IMR-90 (cell line): ENCODE measurements at regions not wholly inside any gene's neighbourhood (a gene's known extent, or its start where the extent isn't known, plus 50 kb on each side); places are given as distances from the start of the nearest gene placed in this dataset.

Experiments used
- BHLHE40 ChIP-seq: fragments of 150-350 bp; IDR thresholded peaks from 2 replicates; pipeline ENCODE4 v1.6.1; 2016; ENCODE audit warnings: mild to moderate bottlenecking, low read depth, low read length
- CEBPB ChIP-seq: IDR thresholded peaks from 2 replicates; pipeline ENCODE4 v1.6.1; 2012; ENCODE audit warnings: low read depth, low read length, improper control_type of control experiment
- CHD1 ChIP-seq: IDR thresholded peaks from 2 replicates; pipeline ENCODE4 v1.6.1; 2012; ENCODE audit warnings: low read depth, low read length, improper control_type of control experiment
- MAFK ChIP-seq: IDR thresholded peaks from 2 replicates; pipeline ENCODE4 v1.6.1; 2012; ENCODE audit warnings: low read depth, low read length, improper control_type of control experiment
- MAZ ChIP-seq: IDR thresholded peaks from 2 replicates; pipeline ENCODE4 v1.6.1; 2012; ENCODE audit warnings: low read depth, mild to moderate bottlenecking, low read length, improper control_type of control experiment, moderate library complexity, borderline replicate concordance
- MXI1 ChIP-seq: IDR thresholded peaks from 2 replicates; pipeline ENCODE4 v1.6.1; 2012; ENCODE audit warnings: low read depth, mild to moderate bottlenecking, low read length, moderate library complexity, borderline replicate concordance
- POLR2A ChIP-seq: IDR thresholded peaks from 2 replicates; pipeline ENCODE4 v1.6.1; 2012; ENCODE audit warnings: mild to moderate bottlenecking, low read depth, low read length
- RAD21 ChIP-seq: IDR thresholded peaks from 2 replicates; pipeline ENCODE4 v1.6.1; 2012; ENCODE audit warnings: low read length, improper control_type of control experiment
- RCOR1 ChIP-seq: IDR thresholded peaks from 2 replicates; pipeline ENCODE4 v1.6.1; 2012; ENCODE audit warnings: mild to moderate bottlenecking, low read length, improper control_type of control experiment; ENCODE audit not compliant: insufficient replicate concordance
- RFX5 ChIP-seq: IDR thresholded peaks from 2 replicates; pipeline ENCODE4 v1.8.0; 2012; ENCODE audit warnings: low read depth, mild to moderate bottlenecking, low read length, moderate library complexity
- TF ChIP-seq, protein P1 (sequence below): conservative IDR thresholded peaks from 2 replicates; pipeline ENCODE4 v1.5.1; 2012; ENCODE audit warnings: mild to moderate bottlenecking, low read depth, low read length, improper control_type of control experiment
- TF ChIP-seq, protein P2 (sequence below): fragments of 150-350 bp; IDR thresholded peaks from 2 replicates; pipeline ENCODE4 v1.6.1; 2017; ENCODE audit warnings: mild to moderate bottlenecking, antibody characterized with exemption, low read length, low read depth

DNA sequence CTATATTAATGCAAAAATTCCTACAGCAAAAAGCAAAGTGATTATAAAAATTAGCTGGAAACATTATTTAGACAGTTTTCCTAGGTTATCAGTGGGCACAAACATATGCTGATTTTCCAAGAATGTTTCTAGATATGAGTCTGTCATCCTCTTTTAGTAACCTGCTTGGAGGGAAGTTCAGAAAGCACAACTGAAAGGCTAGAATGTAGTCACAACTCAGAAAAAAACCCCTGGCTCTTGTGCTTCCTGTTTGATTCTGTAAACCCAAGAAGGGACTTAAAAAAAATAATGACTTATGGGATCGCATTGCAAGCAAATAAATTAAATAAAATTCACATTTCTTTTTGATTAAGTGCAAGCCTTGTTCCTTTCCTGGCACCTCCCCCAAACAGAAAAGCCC is 708.4 kb upstream of the EPHA7 start:
- TF ChIP-seq, protein P1, sequence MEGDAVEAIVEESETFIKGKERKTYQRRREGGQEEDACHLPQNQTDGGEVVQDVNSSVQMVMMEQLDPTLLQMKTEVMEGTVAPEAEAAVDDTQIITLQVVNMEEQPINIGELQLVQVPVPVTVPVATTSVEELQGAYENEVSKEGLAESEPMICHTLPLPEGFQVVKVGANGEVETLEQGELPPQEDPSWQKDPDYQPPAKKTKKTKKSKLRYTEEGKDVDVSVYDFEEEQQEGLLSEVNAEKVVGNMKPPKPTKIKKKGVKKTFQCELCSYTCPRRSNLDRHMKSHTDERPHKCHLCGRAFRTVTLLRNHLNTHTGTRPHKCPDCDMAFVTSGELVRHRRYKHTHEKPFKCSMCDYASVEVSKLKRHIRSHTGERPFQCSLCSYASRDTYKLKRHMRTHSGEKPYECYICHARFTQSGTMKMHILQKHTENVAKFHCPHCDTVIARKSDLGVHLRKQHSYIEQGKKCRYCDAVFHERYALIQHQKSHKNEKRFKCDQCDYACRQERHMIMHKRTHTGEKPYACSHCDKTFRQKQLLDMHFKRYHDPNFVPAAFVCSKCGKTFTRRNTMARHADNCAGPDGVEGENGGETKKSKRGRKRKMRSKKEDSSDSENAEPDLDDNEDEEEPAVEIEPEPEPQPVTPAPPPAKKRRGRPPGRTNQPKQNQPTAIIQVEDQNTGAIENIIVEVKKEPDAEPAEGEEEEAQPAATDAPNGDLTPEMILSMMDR = no peak
- TF ChIP-seq MAZ (no peak), POLR2A (no peak), RCOR1 (no peak), MXI1 (no peak), MAFK (no peak), CEBPB (no peak), CHD1 (no peak), RAD21 (no peak), RFX5 (no peak), BHLHE40 (no peak)
- TF ChIP-seq, protein P2, sequence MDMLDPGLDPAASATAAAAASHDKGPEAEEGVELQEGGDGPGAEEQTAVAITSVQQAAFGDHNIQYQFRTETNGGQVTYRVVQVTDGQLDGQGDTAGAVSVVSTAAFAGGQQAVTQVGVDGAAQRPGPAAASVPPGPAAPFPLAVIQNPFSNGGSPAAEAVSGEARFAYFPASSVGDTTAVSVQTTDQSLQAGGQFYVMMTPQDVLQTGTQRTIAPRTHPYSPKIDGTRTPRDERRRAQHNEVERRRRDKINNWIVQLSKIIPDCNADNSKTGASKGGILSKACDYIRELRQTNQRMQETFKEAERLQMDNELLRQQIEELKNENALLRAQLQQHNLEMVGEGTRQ = no peak
